ENCODE measurements at regions not wholly inside any gene's neighbourhood (a gene's known extent, or its start where the extent isn't known, plus 50 kb on each side); places are given as distances from the start of the nearest gene placed in this dataset.

GRCh38 chr6:67336014-67336413 lies 1299.1 kb upstream of the ADGRB3 start:
- BruUV-seq (replicated peaks), result no TSS peak
- dilution Hi-C loops (cut with MboI; ENCODE audit: extremely low pct_ligation_motif_present, low sequenced_read_pairs), result no loop called here
- POLR2A ChIA-PET, result no interaction called here

GRCh38 chr6:67331304-67331703 lies 1303.8 kb upstream of the ADGRB3 start:
- no peak overlapping the region for H3K4me3 ChIP-seq (replicated peaks in 1 of 3; ENCODE audit: insufficient read depth in 1 of 3, low read depth in 1 of 3, low read length in 3 of 3)
- intact Hi-C loops (cut with micrococcal nuclease) (no loop called here), dilution Hi-C loops (cut with MboI; ENCODE audit: extremely low pct_ligation_motif_present, low sequenced_read_pairs) (no loop called here)
- ChIA-PET CTCF (no interaction called here), POLR2A (no interaction called here)
- BruUV-seq (replicated peaks), result no TSS peak
- TF ChIP-seq MYC (IDR thresholded peaks at IDR 0.05; ENCODE audit: low read depth, low read length) (no peak), GATA2 (IDR thresholded peaks at IDR 0.05; ENCODE audit: insufficient read depth, insufficient read length, low read depth, low read length) (no peak), POLR2A (IDR thresholded peaks at IDR 0.05; ENCODE audit: low read depth, low read length) (no peak), JUN (IDR thresholded peaks at IDR 0.05; ENCODE audit: borderline replicate concordance, insufficient read depth, insufficient read length, low read depth) (no peak), FOS (IDR thresholded peaks at IDR 0.05; ENCODE audit: borderline replicate concordance, insufficient read depth, low read length) (no peak), CTCF (IDR thresholded peaks at IDR 0.05; ENCODE audit: extremely low read depth in 1 of 2, insufficient read depth in 1 of 2, low read depth in 1 of 2, low read length in 2 of 2) (no peak), MAX (IDR thresholded peaks at IDR 0.05; ENCODE audit: insufficient read depth, insufficient read length) (no peak), EZH2 (IDR thresholded peaks at IDR 0.05; ENCODE audit: borderline replicate concordance, low read depth, low read length, severe bottlenecking) (no peak), POLR2AphosphoS5 (IDR thresholded peaks at IDR 0.05; ENCODE audit: insufficient read depth, low read depth, low read length) (no peak)
- no peak for DNase-seq (ENCODE audit: low read depth, low spot score)
- H3K79me2 ChIP-seq (ENCODE audit: control insufficient read depth, insufficient read depth, low read length), result no peaks in the 10 kb centered on the region
- H3K36me3 ChIP-seq (ENCODE audit: control insufficient read depth in 2 of 2, extremely low read depth in 1 of 2, insufficient read depth in 2 of 2, low read length in 2 of 2), result no peaks in the 10 kb centered on the region
- H3K27me3 ChIP-seq (ENCODE audit: control insufficient read depth in 2 of 2, insufficient read depth in 2 of 2, low read length in 2 of 2), result no peaks in the 10 kb centered on the region
- no peaks in the 10 kb centered on the region for H4K20me1 ChIP-seq (replicated peaks; ENCODE audit: control insufficient read depth, extremely low read depth, insufficient read depth, low read length)
- H3K4me2 ChIP-seq (ENCODE audit: insufficient read depth, low read length), result no peak overlapping the region
- H3K9me1 ChIP-seq (replicated peaks; ENCODE audit: control insufficient read depth, extremely low read depth, insufficient read depth, low read length), result no peaks in the 10 kb centered on the region
- H3K9ac ChIP-seq (replicated peaks; ENCODE audit: extremely low read depth, insufficient read depth, low read length), result no peak overlapping the region
- H3K4me1 ChIP-seq (ENCODE audit: control insufficient read depth, extremely low read depth, insufficient read depth, low read length), result no peaks in the 10 kb centered on the region
- no peak for FAIRE-seq
- peaks cover 2% of the 10 kb centered on the region for H3K9me3 ChIP-seq (replicated peaks; ENCODE audit: control insufficient read depth, insufficient read depth, low read length)
- no peak overlapping the region for H2AFZ ChIP-seq (ENCODE audit: low read depth, low read length)
- H3K27ac ChIP-seq (ENCODE audit: insufficient read depth, low read depth, low read length), result no peak overlapping the region

More at GRCh38 chr6:67336014-67336413, 1299.1 kb upstream of the ADGRB3 start:
- no peak overlapping the region for H3K4me2 ChIP-seq (ENCODE audit: insufficient read depth, low read length)
- H3K79me2 ChIP-seq (ENCODE audit: control insufficient read depth, insufficient read depth, low read length), result no peaks in the 10 kb centered on the region
- H3K36me3 ChIP-seq (ENCODE audit: control insufficient read depth in 2 of 2, extremely low read depth in 1 of 2, insufficient read depth in 2 of 2, low read length in 2 of 2), result no peaks in the 10 kb centered on the region
- H3K27me3 ChIP-seq (ENCODE audit: control insufficient read depth in 2 of 2, insufficient read depth in 2 of 2, low read length in 2 of 2), result no peaks in the 10 kb centered on the region
- no peaks in the 10 kb centered on the region for H4K20me1 ChIP-seq (replicated peaks; ENCODE audit: control insufficient read depth, extremely low read depth, insufficient read depth, low read length)
- no peak for TF ChIP-seq MYC (IDR thresholded peaks at IDR 0.05; ENCODE audit: low read depth, low read length)
- TF ChIP-seq EZH2 (IDR thresholded peaks at IDR 0.05; ENCODE audit: borderline replicate concordance, low read depth, low read length, severe bottlenecking), result no peak
- TF ChIP-seq POLR2A (IDR thresholded peaks at IDR 0.05; ENCODE audit: low read depth, low read length), result no peak
- no peak for TF ChIP-seq CTCF (IDR thresholded peaks at IDR 0.05; ENCODE audit: extremely low read depth in 1 of 2, insufficient read depth in 1 of 2, low read depth in 1 of 2, low read length in 2 of 2)
- TF ChIP-seq GATA2 (IDR thresholded peaks at IDR 0.05; ENCODE audit: insufficient read depth, insufficient read length, low read depth, low read length), result no peak
- CTCF ChIA-PET, result no interaction called here
- H3K27ac ChIP-seq (ENCODE audit: insufficient read depth, low read depth, low read length), result no peak overlapping the region
- intact Hi-C loops (cut with micrococcal nuclease), result no loop called here
- H3K9me1 ChIP-seq (replicated peaks; ENCODE audit: control insufficient read depth, extremely low read depth, insufficient read depth, low read length), result no peaks in the 10 kb centered on the region
- FAIRE-seq (no peak), DNase-seq (ENCODE audit: low read depth, low spot score) (no peak)
- no peaks in the 10 kb centered on the region for H3K9me3 ChIP-seq (replicated peaks; ENCODE audit: control insufficient read depth, insufficient read depth, low read length)
- H3K4me3 ChIP-seq (replicated peaks in 1 of 3; ENCODE audit: insufficient read depth in 1 of 3, low read depth in 1 of 3, low read length in 3 of 3), result no peak overlapping the region
- H2AFZ ChIP-seq (ENCODE audit: low read depth, low read length), result no peak overlapping the region
- no peak overlapping the region for H3K9ac ChIP-seq (replicated peaks; ENCODE audit: extremely low read depth, insufficient read depth, low read length)
- no peaks in the 10 kb centered on the region for H3K4me1 ChIP-seq (ENCODE audit: control insufficient read depth, extremely low read depth, insufficient read depth, low read length)

All from endothelial cell of umbilical vein (primary cell).